GM13976 (cell line): ENCODE measurements at regions not wholly inside any gene's neighbourhood (a gene's known extent, or its start where the extent isn't known, plus 50 kb on each side); places are given as distances from the start of the nearest gene placed in this dataset.
"Not testable (repeated sequence)": the region's sequence is repeated elsewhere in the genome, so short reads cannot be mapped to it uniquely, and the experiment has no call there.

ENCODE experiments used
- DNase-seq: peaks from one replicate; pipeline ENCODE4 v3.0.0; 2012; ENCODE audit warnings: low spot score
- CTCF ChIP-seq: IDR thresholded peaks from 2 replicates; pipeline ENCODE4 v1.5.1; 2012; ENCODE audit warnings: borderline replicate concordance, mild to moderate bottlenecking; ENCODE audit not compliant: insufficient read depth; ENCODE audit errors: extremely low read depth, missing control alignments, control extremely low read depth
- in situ Hi-C: fragments of 300-500 bp; cut with MboI; formaldehyde crosslinking; loops from one replicate; pipeline ENCODE4 v1.12.0; 2022; ENCODE audit warnings: low sequenced_read_pairs, mixed read lengths, inconsistent platforms; ENCODE audit not compliant: unreplicated experiment

- no peak for TF ChIP-seq CTCF
- in situ Hi-C loops, result no loop called here
- no peak for DNase-seq
These were observed 394.0 kb upstream of the CXADR start for GRCh38 chr21:17118638-17119384.

GRCh38 chr21:17119466-17120297, 393.2 kb upstream of the CXADR start:
- no peak for DNase-seq
- no peak for TF ChIP-seq CTCF
- in situ Hi-C loops, result no loop called here

- in situ Hi-C loops, DNase-seq: not testable (repeated sequence)
These were observed 385.4 kb upstream of the CXADR start for GRCh38 chr21:17127395-17127794.

- DNase-seq, result no peak
- in situ Hi-C loops, result no loop called here
- TF ChIP-seq CTCF, result no peak
These were observed 384.7 kb upstream of the CXADR start for GRCh38 chr21:17128132-17128531.

- in situ Hi-C loops, DNase-seq: not testable (repeated sequence)
These were observed 373.7 kb upstream of the CXADR start for GRCh38 chr21:17139159-17139558.

- in situ Hi-C loops, result no loop called here
- no peak for TF ChIP-seq CTCF
- DNase-seq, result no peak
These were observed 373.1 kb upstream of the CXADR start for GRCh38 chr21:17139696-17140095.

GRCh38 chr21:17146426-17146825, 366.4 kb upstream of the CXADR start:
- no peak for DNase-seq
- no peak for TF ChIP-seq CTCF
- in situ Hi-C loops, result no loop called here
